Fibroblast of mammary gland (primary cell): ENCODE measurements at regions not wholly inside any gene's neighbourhood (a gene's known extent, or its start where the extent isn't known, plus 50 kb on each side); places are given as distances from the start of the nearest gene placed in this dataset.

Source experiments
- DNase-seq: peaks from one replicate; pipeline ENCODE4 v3.0.0-alpha.2; 2010; ENCODE audit warnings: low read depth
- H3K4me3 ChIP-seq: 2 replicates; pipeline ENCODE4 v1.5.1; 2011; ENCODE audit warnings: low read depth, mild to moderate bottlenecking, low read length, moderate library complexity; ENCODE audit not compliant: control insufficient read depth
- TF ChIP-seq, protein P1 (sequence below): conservative IDR thresholded peaks from 2 replicates; pipeline ENCODE4 v1.5.1; 2011; ENCODE audit warnings: low read depth, low read length, inconsistent platforms; ENCODE audit not compliant: control insufficient read depth, insufficient read depth

DNA sequence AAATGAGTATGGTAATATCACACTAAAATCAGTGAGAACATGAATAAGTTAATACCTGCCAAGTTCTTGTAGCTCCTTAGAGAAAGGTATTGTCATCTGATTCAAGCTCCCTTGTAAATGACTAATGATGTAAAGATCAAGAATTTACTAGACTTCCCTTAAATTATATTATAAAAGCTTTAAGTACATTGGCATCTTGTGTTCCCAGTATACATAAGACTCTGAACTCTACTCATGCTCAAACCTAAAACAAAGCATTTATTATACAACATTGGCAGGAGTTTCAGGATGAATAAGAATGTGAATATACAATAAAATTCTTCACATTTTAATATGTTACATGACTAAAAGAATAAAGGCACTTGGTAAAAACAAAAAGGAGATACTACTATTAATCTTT is 126.8 kb upstream of the UNC5C start:
- no peak for DNase-seq
- TF ChIP-seq, protein P1, sequence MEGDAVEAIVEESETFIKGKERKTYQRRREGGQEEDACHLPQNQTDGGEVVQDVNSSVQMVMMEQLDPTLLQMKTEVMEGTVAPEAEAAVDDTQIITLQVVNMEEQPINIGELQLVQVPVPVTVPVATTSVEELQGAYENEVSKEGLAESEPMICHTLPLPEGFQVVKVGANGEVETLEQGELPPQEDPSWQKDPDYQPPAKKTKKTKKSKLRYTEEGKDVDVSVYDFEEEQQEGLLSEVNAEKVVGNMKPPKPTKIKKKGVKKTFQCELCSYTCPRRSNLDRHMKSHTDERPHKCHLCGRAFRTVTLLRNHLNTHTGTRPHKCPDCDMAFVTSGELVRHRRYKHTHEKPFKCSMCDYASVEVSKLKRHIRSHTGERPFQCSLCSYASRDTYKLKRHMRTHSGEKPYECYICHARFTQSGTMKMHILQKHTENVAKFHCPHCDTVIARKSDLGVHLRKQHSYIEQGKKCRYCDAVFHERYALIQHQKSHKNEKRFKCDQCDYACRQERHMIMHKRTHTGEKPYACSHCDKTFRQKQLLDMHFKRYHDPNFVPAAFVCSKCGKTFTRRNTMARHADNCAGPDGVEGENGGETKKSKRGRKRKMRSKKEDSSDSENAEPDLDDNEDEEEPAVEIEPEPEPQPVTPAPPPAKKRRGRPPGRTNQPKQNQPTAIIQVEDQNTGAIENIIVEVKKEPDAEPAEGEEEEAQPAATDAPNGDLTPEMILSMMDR: no peak
- H3K4me3 ChIP-seq: no peak overlapping the region

DNA sequence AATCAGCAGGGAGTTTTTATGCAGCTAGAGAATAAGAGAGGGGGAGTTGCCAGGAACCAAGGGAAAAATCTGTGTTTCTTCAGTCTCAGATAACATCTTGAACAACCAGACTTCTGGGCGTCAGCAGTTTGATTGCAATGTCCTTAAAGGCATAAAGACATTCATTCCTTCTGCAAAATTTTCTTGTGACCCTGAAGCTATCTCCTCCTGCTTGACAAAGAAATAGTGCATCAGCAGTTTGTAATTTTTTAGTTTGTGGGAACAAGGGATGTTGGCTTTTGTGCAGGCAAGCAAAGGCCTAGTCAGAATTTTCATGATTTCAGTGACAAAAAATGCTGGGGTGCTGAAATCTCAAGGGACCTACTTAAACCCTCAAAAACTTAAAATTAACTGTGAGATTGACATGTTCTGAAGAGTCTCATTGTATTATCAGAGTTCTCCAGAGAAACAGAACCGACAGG is 125.8 kb upstream of the UNC5C start:
- no peak for DNase-seq
- TF ChIP-seq, protein P1: no peak
- no peak overlapping the region for H3K4me3 ChIP-seq

DNA sequence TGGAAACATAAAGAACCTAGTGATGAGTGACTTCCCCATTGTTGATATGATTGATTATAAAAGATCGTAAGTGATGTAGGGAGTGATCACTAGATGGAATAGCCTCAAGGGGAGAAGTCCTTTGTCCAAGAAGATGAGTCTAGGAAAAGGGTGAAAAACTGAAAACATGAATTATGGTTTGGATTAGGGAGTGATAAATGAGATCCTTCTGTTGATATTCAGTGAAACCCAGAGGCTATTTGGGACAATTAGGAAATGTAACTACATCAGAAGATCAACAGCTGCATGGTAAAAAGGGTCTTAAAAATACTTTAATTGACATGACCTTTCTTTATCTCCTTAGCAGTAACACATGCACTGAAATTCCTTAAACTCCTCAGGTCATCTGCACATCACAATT is 124.0 kb upstream of the UNC5C start:
- TF ChIP-seq, protein P1: no peak
- H3K4me3 ChIP-seq: no peak overlapping the region
- DNase-seq: no peak

DNA sequence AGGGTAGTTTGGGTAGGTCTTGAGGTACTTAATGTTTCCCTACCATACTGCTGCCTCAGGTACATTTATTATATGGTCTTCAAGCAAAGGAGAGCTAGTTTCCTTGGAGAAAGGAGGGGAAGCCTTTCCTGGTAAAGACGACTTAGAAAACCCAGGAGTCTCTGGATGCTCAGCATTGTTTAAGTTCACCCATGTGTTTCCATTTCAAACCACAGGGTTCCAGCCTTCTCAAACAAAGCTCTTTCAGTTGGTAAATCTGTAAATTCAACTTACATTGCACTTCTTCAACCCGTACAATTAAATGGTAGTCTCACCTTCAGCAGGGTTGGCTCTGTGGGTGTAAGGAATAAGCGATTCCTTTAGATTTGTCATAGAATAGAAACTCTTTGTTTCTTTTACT is 111.9 kb upstream of the UNC5C start:
- H3K4me3 ChIP-seq: no peak overlapping the region
- DNase-seq: no peak
- TF ChIP-seq, protein P1: no peak

DNA sequence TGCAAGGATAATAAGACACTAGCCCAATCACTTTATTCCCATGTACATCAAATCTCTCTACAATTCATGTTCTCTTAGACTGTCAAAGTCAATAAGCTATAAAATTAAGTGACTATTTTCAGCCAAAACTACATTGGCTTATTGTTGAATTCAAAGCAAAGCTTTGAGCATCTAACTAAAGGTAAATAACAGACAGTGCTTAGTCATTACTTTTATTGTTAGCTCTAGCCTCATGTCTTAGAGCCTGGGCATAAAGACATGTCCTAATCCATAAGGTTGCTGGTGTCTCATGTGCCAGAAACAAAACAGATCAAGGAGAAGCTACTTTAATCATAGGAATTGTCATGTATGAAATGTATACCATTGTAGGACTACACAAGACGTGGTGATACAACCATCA is 103.1 kb upstream of the UNC5C start:
- TF ChIP-seq, protein P1: no peak
- H3K4me3 ChIP-seq: no peak overlapping the region
- DNase-seq: no peak

DNA sequence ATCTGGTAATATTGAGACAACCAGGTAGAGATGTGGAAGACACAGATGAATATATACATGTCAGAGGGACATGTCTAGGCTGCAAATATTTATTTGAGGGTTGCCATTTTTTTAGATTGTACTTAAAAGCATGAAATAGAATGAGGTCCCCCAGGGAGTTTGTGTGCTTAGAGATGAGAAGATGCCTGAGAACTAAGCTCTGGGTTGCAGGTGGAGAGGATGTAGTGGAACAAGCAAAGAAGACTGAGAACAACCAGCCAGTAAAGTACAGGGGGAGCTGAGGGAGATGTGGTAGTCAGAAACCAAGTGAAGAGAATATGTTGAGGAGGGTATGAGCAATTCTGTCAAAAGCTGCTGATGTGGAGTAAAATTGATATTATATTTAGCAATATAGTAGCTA is 95.6 kb upstream of the UNC5C start:
- H3K4me3 ChIP-seq: no peak overlapping the region
- TF ChIP-seq, protein P1: no peak
- DNase-seq: no peak

DNA sequence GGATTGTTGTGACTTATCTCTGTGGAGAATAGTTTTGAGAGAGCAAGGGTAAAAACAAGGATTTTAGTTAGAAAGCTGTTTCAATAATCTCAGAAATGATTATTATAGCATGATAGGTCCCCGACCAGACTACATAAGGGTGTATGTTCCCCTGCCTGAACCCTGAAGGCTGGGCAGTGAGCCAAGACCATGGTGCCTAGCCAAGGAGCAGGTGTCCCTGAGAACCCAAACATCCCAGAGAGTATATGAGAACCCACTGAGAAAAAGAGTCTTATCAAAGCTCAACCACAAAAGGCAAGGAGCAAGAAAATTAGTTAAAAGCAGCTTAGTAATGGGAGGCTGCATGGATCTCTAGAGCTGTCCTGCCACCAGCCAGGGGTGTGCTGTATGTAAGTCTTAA is 94.9 kb upstream of the UNC5C start:
- no peak overlapping the region for H3K4me3 ChIP-seq
- TF ChIP-seq, protein P1: no peak
- no peak for DNase-seq
